ENCODE measurements at regions not wholly inside any gene's neighbourhood (a gene's known extent, or its start where the extent isn't known, plus 50 kb on each side); places are given as distances from the start of the nearest gene placed in this dataset.

DNA sequence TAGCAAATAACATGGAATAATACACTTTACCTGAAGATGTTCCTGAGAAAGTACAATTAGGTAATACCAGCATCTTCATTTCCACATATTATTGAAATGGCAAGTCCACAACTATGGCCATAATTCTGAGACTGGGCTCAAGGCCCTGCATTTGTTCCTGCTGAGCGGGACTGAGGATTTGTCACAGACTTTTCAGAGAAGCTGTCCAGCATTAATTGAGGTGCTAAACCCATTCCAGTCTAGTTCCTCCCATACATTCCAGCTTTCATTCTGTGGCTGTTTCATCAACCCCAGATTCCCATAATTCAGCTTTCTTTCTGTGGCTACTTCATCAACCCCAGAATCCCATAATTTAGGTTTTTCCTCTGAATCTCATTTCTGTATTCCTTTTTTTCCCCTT lies 293.4 kb upstream of the GBE1 start:
- no peak for DNase-seq (ENCODE audit: low spot score)
- TF ChIP-seq ZNF114 (CRISPR knock-in tag; IDR thresholded peaks at IDR 0.05) (no peak), ZNF331 (CRISPR knock-in tag; IDR thresholded peaks at IDR 0.05; ENCODE audit: low read depth) (no peak), POLR2AphosphoS5 (IDR thresholded peaks at IDR 0.05; ENCODE audit: low read depth) (no peak), NANOG (IDR thresholded peaks at IDR 0.05; ENCODE audit: borderline replicate concordance) (no peak), STAT1 (IDR thresholded peaks at IDR 0.05; ENCODE audit: unreplicated experiment) (no peak), CREB1 (CRISPR knock-in tag; IDR thresholded peaks at IDR 0.05; ENCODE audit: low read depth) (no peak), EZH2phosphoT487 (IDR thresholded peaks at IDR 0.05; ENCODE audit: unreplicated experiment) (no peak), JUNB (IDR thresholded peaks at IDR 0.05; ENCODE audit: unreplicated experiment) (no peak), ETS1 (IDR thresholded peaks at IDR 0.05) (no peak), EZH2 (IDR thresholded peaks at IDR 0.05; ENCODE audit: low read depth, unreplicated experiment) (no peak)
- TF ChIP-seq, protein P1, sequence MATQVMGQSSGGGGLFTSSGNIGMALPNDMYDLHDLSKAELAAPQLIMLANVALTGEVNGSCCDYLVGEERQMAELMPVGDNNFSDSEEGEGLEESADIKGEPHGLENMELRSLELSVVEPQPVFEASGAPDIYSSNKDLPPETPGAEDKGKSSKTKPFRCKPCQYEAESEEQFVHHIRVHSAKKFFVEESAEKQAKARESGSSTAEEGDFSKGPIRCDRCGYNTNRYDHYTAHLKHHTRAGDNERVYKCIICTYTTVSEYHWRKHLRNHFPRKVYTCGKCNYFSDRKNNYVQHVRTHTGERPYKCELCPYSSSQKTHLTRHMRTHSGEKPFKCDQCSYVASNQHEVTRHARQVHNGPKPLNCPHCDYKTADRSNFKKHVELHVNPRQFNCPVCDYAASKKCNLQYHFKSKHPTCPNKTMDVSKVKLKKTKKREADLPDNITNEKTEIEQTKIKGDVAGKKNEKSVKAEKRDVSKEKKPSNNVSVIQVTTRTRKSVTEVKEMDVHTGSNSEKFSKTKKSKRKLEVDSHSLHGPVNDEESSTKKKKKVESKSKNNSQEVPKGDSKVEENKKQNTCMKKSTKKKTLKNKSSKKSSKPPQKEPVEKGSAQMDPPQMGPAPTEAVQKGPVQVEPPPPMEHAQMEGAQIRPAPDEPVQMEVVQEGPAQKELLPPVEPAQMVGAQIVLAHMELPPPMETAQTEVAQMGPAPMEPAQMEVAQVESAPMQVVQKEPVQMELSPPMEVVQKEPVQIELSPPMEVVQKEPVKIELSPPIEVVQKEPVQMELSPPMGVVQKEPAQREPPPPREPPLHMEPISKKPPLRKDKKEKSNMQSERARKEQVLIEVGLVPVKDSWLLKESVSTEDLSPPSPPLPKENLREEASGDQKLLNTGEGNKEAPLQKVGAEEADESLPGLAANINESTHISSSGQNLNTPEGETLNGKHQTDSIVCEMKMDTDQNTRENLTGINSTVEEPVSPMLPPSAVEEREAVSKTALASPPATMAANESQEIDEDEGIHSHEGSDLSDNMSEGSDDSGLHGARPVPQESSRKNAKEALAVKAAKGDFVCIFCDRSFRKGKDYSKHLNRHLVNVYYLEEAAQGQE (IDR thresholded peaks at IDR 0.05; ENCODE audit: unreplicated experiment): no peak
- TF ChIP-seq, protein P2, sequence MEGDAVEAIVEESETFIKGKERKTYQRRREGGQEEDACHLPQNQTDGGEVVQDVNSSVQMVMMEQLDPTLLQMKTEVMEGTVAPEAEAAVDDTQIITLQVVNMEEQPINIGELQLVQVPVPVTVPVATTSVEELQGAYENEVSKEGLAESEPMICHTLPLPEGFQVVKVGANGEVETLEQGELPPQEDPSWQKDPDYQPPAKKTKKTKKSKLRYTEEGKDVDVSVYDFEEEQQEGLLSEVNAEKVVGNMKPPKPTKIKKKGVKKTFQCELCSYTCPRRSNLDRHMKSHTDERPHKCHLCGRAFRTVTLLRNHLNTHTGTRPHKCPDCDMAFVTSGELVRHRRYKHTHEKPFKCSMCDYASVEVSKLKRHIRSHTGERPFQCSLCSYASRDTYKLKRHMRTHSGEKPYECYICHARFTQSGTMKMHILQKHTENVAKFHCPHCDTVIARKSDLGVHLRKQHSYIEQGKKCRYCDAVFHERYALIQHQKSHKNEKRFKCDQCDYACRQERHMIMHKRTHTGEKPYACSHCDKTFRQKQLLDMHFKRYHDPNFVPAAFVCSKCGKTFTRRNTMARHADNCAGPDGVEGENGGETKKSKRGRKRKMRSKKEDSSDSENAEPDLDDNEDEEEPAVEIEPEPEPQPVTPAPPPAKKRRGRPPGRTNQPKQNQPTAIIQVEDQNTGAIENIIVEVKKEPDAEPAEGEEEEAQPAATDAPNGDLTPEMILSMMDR (conservative IDR thresholded peaks at IDR 0.05; ENCODE audit: low read depth in 2 of 2): no peak
- TF ChIP-seq, protein P3, sequence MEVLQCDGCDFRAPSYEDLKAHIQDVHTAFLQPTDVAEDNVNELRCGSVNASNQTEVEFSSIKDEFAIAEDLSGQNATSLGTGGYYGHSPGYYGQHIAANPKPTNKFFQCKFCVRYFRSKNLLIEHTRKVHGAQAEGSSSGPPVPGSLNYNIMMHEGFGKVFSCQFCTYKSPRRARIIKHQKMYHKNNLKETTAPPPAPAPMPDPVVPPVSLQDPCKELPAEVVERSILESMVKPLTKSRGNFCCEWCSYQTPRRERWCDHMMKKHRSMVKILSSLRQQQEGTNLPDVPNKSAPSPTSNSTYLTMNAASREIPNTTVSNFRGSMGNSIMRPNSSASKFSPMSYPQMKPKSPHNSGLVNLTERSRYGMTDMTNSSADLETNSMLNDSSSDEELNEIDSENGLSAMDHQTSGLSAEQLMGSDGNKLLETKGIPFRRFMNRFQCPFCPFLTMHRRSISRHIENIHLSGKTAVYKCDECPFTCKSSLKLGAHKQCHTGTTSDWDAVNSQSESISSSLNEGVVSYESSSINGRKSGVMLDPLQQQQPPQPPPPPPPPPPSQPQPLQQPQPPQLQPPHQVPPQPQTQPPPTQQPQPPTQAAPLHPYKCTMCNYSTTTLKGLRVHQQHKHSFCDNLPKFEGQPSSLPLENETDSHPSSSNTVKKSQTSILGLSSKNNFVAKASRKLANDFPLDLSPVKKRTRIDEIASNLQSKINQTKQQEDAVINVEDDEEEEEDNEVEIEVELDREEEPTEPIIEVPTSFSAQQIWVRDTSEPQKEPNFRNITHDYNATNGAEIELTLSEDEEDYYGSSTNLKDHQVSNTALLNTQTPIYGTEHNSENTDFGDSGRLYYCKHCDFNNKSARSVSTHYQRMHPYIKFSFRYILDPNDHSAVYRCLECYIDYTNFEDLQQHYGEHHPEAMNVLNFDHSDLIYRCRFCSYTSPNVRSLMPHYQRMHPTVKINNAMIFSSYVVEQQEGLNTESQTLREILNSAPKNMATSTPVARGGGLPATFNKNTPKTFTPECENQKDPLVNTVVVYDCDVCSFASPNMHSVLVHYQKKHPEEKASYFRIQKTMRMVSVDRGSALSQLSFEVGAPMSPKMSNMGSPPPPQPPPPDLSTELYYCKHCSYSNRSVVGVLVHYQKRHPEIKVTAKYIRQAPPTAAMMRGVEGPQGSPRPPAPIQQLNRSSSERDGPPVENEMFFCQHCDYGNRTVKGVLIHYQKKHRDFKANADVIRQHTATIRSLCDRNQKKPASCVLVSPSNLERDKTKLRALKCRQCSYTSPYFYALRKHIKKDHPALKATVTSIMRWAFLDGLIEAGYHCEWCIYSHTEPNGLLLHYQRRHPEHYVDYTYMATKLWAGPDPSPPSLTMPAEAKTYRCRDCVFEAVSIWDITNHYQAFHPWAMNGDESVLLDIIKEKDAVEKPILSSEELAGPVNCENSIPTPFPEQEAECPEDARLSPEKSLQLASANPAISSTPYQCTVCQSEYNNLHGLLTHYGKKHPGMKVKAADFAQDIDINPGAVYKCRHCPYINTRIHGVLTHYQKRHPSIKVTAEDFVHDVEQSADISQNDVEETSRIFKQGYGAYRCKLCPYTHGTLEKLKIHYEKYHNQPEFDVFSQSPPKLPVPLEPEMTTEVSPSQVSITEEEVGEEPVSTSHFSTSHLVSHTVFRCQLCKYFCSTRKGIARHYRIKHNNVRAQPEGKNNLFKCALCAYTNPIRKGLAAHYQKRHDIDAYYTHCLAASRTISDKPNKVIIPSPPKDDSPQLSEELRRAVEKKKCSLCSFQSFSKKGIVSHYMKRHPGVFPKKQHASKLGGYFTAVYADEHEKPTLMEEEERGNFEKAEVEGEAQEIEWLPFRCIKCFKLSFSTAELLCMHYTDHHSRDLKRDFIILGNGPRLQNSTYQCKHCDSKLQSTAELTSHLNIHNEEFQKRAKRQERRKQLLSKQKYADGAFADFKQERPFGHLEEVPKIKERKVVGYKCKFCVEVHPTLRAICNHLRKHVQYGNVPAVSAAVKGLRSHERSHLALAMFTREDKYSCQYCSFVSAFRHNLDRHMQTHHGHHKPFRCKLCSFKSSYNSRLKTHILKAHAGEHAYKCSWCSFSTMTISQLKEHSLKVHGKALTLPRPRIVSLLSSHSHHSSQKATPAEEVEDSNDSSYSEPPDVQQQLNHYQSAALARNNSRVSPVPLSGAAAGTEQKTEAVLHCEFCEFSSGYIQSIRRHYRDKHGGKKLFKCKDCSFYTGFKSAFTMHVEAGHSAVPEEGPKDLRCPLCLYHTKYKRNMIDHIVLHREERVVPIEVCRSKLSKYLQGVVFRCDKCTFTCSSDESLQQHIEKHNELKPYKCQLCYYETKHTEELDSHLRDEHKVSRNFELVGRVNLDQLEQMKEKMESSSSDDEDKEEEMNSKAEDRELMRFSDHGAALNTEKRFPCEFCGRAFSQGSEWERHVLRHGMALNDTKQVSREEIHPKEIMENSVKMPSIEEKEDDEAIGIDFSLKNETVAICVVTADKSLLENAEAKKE (CRISPR knock-in tag; IDR thresholded peaks at IDR 0.05): no peak
- Histone ChIP-seq H3K9me2 (ENCODE audit: insufficient read depth) (no peaks in the 10 kb centered on the region), H3K36me3 (ENCODE audit: insufficient read depth) (no peaks in the 10 kb centered on the region), H3K79me2 (replicated peaks; ENCODE audit: insufficient read depth) (no peaks in the 10 kb centered on the region), H3F3A (replicated peaks; ENCODE audit: low read depth) (no peaks in the 10 kb centered on the region), H3K4me3 (no peak overlapping the region), H3K27me3 (ENCODE audit: insufficient read depth) (no peaks in the 10 kb centered on the region), H3K27ac (ENCODE audit: low read depth) (no peak overlapping the region), H4K20me1 (replicated peaks; ENCODE audit: insufficient read depth) (no peaks in the 10 kb centered on the region; the same call in 1 of the 2 replicates), H2AFZ (no peak overlapping the region; the same call in 1 of the 2 replicates), H3K4me2 (no peak overlapping the region), H3K4me1 (ENCODE audit: insufficient read depth) (no peaks in the 10 kb centered on the region)
- Mint-ChIP-seq H3K9me3 (no peaks in the 10 kb centered on the region), H3K36me3 (ENCODE audit: low read depth) (no peaks in the 10 kb centered on the region), H3K27me3 (ENCODE audit: insufficient read depth, low read depth, poor library complexity) (no peaks in the 10 kb centered on the region), H3K4me3 (no peak overlapping the region), H3K27ac (no peak overlapping the region; the same call in 1 of the 2 replicates), H3K4me1 (no peaks in the 10 kb centered on the region)
- no peak for ATAC-seq
